Parathyroid adenoma (tissue), 2 donors: ENCODE measurements at regions not wholly inside any gene's neighbourhood (a gene's known extent, or its start where the extent isn't known, plus 50 kb on each side); places are given as distances from the start of the nearest gene placed in this dataset.

Source experiments
- H2AFZ ChIP-seq: fragments of 300-600 bp; sonication (generic); one replicate; pipeline ENCODE4 v1.7.0; 2017; ENCODE audit warnings: antibody characterized with exemption, mild to moderate bottlenecking
- H3K27ac ChIP-seq: fragments of 300-600 bp; sonication (generic); one replicate; pipeline ENCODE4 v1.7.0; 2017
- H3K27me3 ChIP-seq: fragments of 300-600 bp; sonication (generic); one replicate; pipeline ENCODE4 v1.7.0; 2017; ENCODE audit warnings: low read length; ENCODE audit not compliant: control insufficient read depth, insufficient read depth
- H3K36me3 ChIP-seq: fragments of 300-600 bp; sonication (generic); one replicate; pipeline ENCODE4 v1.7.0; 2017; ENCODE audit warnings: low read length; ENCODE audit not compliant: control insufficient read depth, insufficient read depth
- H3K4me1 ChIP-seq: fragments of 300-600 bp; sonication (generic); one replicate; pipeline ENCODE4 v1.7.0; 2017; ENCODE audit warnings: control low read depth
- H3K4me2 ChIP-seq: fragments of 300-600 bp; sonication (generic); one replicate; pipeline ENCODE4 v1.7.0; 2017; ENCODE audit warnings: low read length
- H3K4me3 ChIP-seq: fragments of 300-600 bp; sonication (generic); one replicate; pipeline ENCODE4 v1.7.0; 2017; ENCODE audit warnings: low read depth, low read length
- H3K79me2 ChIP-seq: fragments of 300-600 bp; sonication (generic); one replicate; pipeline ENCODE4 v1.7.0; 2017; ENCODE audit warnings: control low read depth
- H3K9ac ChIP-seq: fragments of 300-600 bp; sonication (generic); one replicate; pipeline ENCODE4 v1.7.0; 2017; ENCODE audit warnings: mild to moderate bottlenecking
- H3K9me3 ChIP-seq: fragments of 300-600 bp; sonication (generic); one replicate; pipeline ENCODE4 v1.7.0; 2017; ENCODE audit warnings: low read length; ENCODE audit not compliant: control insufficient read depth
- CTCF ChIP-seq: fragments of 300-600 bp; sonication (generic); IDR thresholded peaks from one replicate; pipeline ENCODE4 v1.7.0; 2017; ENCODE audit warnings: antibody characterized with exemption, mild to moderate bottlenecking
- donor health status: primary hyperparathyroidism.

- H3K9ac ChIP-seq = no peak overlapping the region
- H3K27ac ChIP-seq = no peak overlapping the region
- H3K27me3 ChIP-seq = no peaks in the 10 kb centered on the region
- no peak overlapping the region for H3K4me2 ChIP-seq
- TF ChIP-seq CTCF = no peak
- no peaks in the 10 kb centered on the region for H3K79me2 ChIP-seq
- no peak overlapping the region for H3K4me3 ChIP-seq
- no peak overlapping the region for H2AFZ ChIP-seq
- no peaks in the 10 kb centered on the region for H3K36me3 ChIP-seq
- no peaks in the 10 kb centered on the region for H3K9me3 ChIP-seq
- H3K4me1 ChIP-seq = no peaks in the 10 kb centered on the region
Measured at GRCh38 chr15:54987881-54988280, 208.9 kb downstream of the RSL24D1 start.

- TF ChIP-seq CTCF = no peak
- H2AFZ ChIP-seq = no peak overlapping the region
- no peaks in the 10 kb centered on the region for H3K27me3 ChIP-seq
- no peak overlapping the region for H3K4me3 ChIP-seq
- H3K9me3 ChIP-seq = no peaks in the 10 kb centered on the region
- H3K79me2 ChIP-seq = no peaks in the 10 kb centered on the region
- no peak overlapping the region for H3K27ac ChIP-seq
- no peak overlapping the region for H3K9ac ChIP-seq
- H3K4me1 ChIP-seq = no peaks in the 10 kb centered on the region
- no peaks in the 10 kb centered on the region for H3K36me3 ChIP-seq
- no peak overlapping the region for H3K4me2 ChIP-seq
Measured at GRCh38 chr15:54979964-54980363, 216.8 kb downstream of the RSL24D1 start.

- Histone ChIP-seq H3K4me1 (no peaks in the 10 kb centered on the region), H3K27me3 (no peaks in the 10 kb centered on the region), H3K4me2 (no peak overlapping the region), H3K4me3 (no peak overlapping the region), H3K9me3 (no peaks in the 10 kb centered on the region), H3K9ac (no peak overlapping the region), H2AFZ (no peak overlapping the region), H3K36me3 (no peaks in the 10 kb centered on the region), H3K27ac (no peak overlapping the region), H3K79me2 (no peaks in the 10 kb centered on the region)
- TF ChIP-seq CTCF = no peak
Measured at GRCh38 chr15:54962637-54963036, 234.1 kb downstream of the RSL24D1 start.

GRCh38 chr15:54960266-54960665 is 236.5 kb downstream of the RSL24D1 start:
- Histone ChIP-seq H2AFZ (no peak overlapping the region), H3K9ac (no peak overlapping the region), H3K4me1 (no peaks in the 10 kb centered on the region), H3K79me2 (no peaks in the 10 kb centered on the region), H3K27me3 (no peaks in the 10 kb centered on the region), H3K9me3 (no peaks in the 10 kb centered on the region), H3K4me2 (no peak overlapping the region), H3K36me3 (no peaks in the 10 kb centered on the region), H3K4me3 (no peak overlapping the region), H3K27ac (no peak overlapping the region)
- no peak for TF ChIP-seq CTCF

- Histone ChIP-seq H3K27ac (no peak overlapping the region), H3K4me3 (no peak overlapping the region), H3K4me2 (no peak overlapping the region), H3K79me2 (no peaks in the 10 kb centered on the region), H3K27me3 (no peaks in the 10 kb centered on the region), H3K9ac (no peak overlapping the region), H3K9me3 (no peaks in the 10 kb centered on the region), H3K4me1 (no peaks in the 10 kb centered on the region), H3K36me3 (no peaks in the 10 kb centered on the region), H2AFZ (no peak overlapping the region)
- no peak for TF ChIP-seq CTCF
Measured at GRCh38 chr15:54941417-54941816, 255.3 kb downstream of the RSL24D1 start.
